DMS114 treated with DMSO at 0.1 percent for 48 hours (cell line): ENCODE measurements at regions not wholly inside any gene's neighbourhood (a gene's known extent, or its start where the extent isn't known, plus 50 kb on each side); places are given as distances from the start of the nearest gene placed in this dataset.

ENCODE experiments used
- DNase-seq: peaks from one replicate; lab custom pipeline; 2025; ENCODE audit not compliant: unreplicated experiment; lab: John Stamatoyannopoulos, UW

GRCh38 chr3:7793786-7794185 is 707.8 kb upstream of the LMCD1 start:
- DNase-seq, result no peak

DNA sequence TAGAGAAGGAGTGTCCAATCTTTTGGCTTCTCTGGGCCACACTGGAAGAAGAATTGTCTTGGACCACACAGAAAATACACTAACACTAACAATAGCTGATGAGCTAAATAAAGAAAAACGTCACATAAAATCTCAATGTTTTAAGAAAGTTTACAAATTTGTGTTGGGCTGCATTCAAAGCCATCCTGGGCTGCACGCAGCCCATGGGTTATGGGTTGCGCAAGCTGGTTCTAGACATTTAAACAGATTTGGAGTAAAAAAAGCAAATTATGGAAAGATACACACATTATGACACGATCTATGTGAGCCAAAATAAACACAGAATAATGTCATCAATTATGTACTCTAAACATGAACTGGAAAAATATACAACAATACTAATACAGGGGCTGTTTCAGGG is 703.3 kb upstream of the LMCD1 start:
- DNase-seq, result no peak

- no peak for DNase-seq
Observed at GRCh38 chr3:7800006-7800780, 701.4 kb upstream of the LMCD1 start.

DNA sequence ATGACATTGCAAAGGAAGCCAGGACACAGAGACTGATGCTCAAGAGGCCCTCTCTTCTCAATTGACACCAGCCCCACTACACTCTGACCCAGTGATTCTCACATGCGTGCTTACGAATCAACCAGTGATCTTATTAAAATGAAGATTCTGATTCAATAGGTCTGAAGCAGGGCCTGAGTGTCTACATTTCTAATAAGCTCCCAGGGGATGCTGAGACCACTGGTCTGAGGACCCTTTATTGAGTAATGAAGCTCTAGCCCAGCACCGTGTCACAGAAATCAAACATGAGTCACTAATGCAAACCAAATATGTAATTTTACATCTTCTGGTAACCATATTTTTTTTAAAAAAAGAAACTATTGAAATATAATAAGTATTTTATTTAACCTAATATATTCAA is 689.1 kb upstream of the LMCD1 start:
- no peak for DNase-seq

- DNase-seq, result no peak
Observed at GRCh38 chr3:7813365-7813764, 688.3 kb upstream of the LMCD1 start.

DNA sequence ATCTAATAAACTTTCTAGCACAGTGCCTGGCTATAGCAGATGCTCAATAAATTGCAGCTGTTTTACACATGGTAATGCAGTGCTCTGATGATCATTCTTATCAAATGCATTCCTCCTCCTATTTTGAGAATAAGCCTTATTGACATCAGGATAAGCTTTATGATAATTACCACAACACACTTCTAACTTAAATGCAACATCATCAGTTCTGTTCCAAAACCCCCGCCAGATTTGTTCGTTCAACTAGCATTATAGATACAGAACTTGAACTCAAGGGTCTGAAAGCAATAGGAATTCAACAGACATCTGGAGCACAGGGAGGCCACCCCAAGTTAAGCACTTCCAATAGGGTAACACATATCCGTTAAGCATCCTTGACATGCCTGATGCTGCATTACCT is 684.4 kb upstream of the LMCD1 start:
- no peak for DNase-seq

- DNase-seq, result no peak
Observed at GRCh38 chr3:7820969-7821368, 680.7 kb upstream of the LMCD1 start.

DNA sequence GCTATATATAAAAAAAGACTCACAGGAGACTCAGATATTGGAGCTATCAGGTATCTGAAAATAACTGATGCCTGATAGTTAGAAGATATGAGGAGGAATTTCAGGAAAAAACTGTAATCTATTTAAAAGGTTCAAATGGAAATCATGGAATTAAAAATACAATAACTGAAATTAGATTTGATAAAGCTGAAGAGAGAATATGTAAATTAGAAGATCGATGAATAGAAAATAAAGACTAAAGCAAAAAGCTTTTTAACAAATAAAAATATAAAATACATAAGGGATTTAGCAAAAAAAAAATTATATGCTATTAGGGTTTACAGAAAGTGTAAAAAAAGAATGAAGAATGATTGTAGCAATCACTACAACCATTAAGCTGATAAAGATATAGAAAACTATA is 679.8 kb upstream of the LMCD1 start:
- DNase-seq, result no peak

- DNase-seq, result no peak
Observed at GRCh38 chr3:7841451-7841850, 660.2 kb upstream of the LMCD1 start.

DNA sequence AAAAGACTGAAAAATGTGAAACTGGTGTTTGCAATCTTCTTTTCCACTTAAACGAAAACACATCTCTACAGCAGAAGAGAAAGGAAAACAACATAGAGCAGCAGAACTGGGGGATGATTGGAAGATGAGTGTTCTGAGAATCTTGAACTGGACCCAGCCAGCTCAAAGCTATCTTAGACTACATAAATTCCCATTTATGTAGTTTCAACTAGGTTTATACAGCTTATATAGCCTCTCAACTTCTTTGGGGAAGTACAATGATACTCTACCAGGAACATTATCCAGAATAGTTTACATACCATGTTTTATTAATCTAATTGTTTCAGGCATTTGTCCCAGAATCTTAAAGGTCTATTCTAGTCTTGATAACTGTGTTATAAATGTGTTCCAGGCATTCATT is 658.2 kb upstream of the LMCD1 start:
- no peak for DNase-seq

GRCh38 chr3:7847021-7847420 is 654.6 kb upstream of the LMCD1 start:
- no peak for DNase-seq

DNA sequence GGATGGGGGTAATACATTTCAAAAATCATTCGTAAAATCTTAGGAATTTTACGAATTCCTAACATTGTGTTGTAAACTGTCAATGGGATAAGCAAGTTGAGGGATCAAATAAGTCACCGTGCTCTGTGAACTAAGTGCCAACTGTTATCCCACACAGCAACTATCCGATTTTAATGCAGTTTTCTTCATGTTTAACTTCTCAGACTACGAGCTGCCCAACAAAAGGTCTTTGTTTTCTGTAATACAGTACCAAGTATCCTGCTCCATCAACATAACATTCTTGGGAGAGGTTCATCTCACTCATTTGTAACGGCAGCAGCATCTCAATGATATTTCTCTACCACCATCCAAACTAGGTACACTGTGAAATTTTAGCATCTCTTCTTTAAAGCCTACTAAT is 654.1 kb upstream of the LMCD1 start:
- no peak for DNase-seq

DNA sequence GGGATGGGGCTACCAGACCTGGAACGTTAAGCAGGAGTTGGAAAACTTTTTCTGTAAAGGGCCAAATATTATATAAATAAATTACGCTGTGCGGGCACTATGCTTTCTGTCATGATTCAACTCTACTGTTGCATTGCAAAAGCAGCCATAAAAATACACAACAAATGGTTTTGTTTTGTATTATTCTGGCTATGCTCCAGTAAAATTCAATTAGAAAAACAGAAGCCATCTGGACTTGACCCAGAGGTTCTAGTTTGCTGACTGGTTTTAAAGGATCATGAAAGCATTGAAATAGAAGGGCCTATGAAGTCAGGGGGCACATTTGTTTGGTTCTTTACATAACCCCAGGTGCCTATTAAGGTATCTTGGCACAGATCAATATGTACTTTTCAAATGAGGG is 647.4 kb upstream of the LMCD1 start:
- no peak for DNase-seq

DNA sequence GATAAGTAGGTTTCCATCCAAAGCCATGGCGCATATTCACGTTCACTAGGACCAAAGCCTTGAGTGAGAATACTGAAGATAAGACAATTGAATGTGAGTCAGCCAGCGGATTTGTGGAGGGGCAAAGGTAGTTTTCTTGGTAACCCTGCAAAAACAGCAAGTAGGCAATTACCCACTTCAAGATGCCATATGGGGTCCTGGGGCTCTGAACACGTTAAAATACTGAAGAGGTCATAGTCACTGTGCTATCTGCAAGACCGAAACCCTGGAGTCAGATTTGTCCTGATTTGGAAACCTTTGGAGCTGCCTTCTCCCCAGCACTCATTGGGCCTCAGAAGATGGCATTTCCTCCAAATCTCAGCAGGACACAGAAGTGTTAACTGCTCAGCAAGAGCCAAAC is 646.9 kb upstream of the LMCD1 start:
- no peak for DNase-seq

- DNase-seq, result no peak
Observed at GRCh38 chr3:7865611-7866010, 636.0 kb upstream of the LMCD1 start.

DNA sequence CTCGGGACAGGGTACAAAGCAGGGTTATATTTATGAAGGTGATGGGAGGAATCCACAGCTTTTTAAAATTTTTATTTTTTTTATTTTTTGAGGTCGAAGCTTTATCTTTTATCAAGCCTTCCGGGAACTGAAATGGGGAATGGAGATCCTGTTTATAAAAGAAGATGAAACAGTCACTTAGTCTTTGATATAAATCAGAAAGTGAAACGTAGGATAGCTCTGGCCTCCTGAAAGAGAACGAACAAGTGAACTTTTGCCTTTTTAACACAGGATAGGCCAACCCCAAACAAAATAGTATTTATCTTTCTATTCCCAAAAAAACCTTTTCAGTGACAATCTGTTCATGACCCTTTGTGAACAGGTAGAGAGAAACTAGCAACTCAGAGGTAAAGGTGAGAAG is 634.0 kb upstream of the LMCD1 start:
- DNase-seq, result no peak

- DNase-seq, result no peak
Observed at GRCh38 chr3:7871003-7871560, 630.5 kb upstream of the LMCD1 start.

GRCh38 chr3:7874116-7874515 is 627.5 kb upstream of the LMCD1 start:
- DNase-seq, result no peak

GRCh38 chr3:7875925-7876324 is 625.7 kb upstream of the LMCD1 start:
- DNase-seq, result no peak

DNA sequence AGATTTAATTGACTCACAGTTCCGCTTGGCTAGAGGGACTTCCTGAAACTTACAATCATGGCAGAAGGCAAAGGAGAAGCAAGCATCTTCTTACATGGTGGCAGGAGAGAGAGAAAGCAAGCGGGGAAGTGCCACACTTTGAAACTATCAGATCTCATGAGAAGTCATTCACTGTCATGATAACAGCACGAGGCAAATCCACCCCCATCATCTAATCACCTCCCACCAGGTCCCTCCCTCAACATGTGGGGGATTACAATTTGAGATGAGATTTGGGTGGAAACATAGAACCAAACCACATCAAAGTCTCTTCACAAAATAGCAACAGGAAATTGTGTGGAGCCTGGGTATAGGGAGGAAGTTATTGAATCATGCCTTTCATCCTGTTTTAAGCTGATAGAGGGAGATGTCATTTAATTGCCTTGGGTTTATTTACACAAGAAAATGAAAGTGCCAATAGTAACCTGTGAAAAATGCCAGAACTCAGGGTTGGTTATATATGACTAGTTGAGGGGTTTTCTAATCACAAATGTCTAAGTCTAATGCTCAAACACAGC is 624.8 kb upstream of the LMCD1 start:
- no peak for DNase-seq

DNA sequence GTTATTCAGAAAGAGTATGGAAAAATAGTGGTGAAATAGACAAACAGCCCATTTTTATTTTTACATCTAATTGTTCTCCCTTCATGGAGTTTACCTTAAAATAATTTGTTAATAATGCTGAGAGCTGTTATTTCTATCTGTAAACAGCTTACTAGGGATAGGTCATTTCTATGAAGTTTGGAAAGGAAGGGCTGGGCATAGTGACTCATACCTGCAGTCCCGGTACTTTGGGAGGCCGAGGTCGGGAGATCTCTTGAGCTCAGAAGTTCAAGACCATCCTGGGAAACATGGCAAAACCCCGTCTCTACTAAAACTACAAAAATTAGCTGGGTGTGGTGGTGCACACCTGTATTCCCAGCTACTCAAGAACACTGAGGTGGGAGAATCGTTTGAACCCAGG is 624.3 kb upstream of the LMCD1 start:
- no peak for DNase-seq

GRCh38 chr3:7879572-7879971 is 622.1 kb upstream of the LMCD1 start:
- DNase-seq, result no peak

DNA sequence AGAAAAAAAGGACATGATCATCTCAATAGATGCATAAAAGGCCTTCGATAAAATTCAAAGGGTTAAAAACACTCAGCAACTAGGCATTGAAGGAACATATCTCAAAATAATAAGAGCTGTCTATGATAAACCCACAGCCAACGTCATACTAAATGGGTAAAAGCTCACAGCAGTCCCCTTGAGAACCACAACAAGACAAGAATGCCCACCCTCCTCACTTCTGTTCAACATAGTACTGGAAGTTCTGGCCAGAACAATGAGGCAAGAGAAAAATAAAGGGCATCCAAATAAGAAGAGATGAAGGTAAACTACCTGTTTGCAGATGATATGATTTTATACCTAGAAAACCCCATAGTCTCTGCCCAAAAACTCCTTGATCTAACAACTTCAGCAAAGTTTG is 619.7 kb upstream of the LMCD1 start:
- no peak for DNase-seq
